ENCODE measurements at regions not wholly inside any gene's neighbourhood (a gene's known extent, or its start where the extent isn't known, plus 50 kb on each side); places are given as distances from the start of the nearest gene placed in this dataset.

DNA sequence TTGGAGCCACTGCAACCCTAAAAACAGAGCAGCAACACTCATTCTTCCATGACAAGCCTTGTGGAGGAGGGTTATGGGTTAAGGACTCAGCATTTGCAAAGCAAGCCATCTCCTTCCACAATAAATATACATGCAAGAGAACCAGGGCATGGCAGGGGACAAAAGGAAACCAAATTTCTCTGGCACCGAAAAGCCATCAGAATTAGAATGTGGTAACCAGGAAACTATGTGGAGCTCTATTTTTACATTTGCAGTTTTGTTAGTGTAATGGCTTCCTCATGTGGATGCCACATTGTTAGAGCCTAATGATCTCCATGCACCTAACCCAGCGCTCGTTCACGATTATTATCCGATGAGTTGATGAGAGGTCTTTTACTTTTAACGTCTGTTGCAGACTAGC lies 91.7 kb downstream of the NAV1 start:
- TF ChIP-seq CTCF (IDR thresholded peaks at IDR 0.05; ENCODE audit: low read depth, low read length) (no peak), EZH2phosphoT487 (IDR thresholded peaks at IDR 0.05; ENCODE audit: low read depth) (no peak)

Measured in OCI-LY3 (cell line).